AG09319 (cell line): ENCODE measurements at regions not wholly inside any gene's neighbourhood (a gene's known extent, or its start where the extent isn't known, plus 50 kb on each side); places are given as distances from the start of the nearest gene placed in this dataset.
"Not testable (repeated sequence)": the region's sequence is repeated elsewhere in the genome, so short reads cannot be mapped to it uniquely, and the experiment has no call there.

ENCODE experiments used
- DNase-seq: peaks from one replicate; pipeline ENCODE4 v3.0.0-alpha.2; 2010; ENCODE audit warnings: low read depth; ENCODE audit errors: extremely low read depth
- TF ChIP-seq, protein P1 (sequence below): IDR thresholded peaks from 2 replicates; pipeline ENCODE4 v1.5.1; 2011; ENCODE audit warnings: low read depth, mild to moderate bottlenecking, inconsistent platforms, low read length, moderate library complexity

DNA sequence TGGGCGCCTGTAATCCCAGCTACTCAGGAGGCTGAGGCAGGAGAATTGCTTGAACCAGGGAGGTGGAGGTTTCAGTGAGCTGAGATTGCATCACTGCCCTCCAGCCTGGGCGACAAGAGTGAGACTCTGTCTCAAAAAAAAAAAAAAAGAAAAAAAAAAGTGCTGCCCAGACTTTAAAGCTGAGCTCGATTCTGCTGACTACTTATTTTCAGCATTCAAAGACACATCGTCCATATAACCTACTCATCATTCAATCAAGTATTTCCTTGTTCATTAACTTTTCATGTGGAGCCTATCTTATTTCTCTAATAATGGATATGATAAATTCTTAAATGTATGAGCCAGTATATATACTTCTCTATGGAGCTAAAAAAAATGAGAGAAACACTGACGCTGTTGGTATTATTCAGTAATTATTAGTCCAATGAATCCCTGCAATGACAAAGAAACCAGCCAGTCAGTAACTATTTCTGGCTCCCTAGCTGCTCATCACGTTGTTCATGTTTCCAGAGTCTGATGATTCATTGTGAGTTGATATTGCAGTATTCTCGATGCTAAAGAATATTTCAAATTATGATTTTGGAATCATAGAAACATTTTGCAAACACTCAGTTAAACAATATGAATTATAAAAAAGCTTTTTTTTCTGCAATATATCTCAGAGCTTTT lies 111.9 kb downstream of the RAP2B start:
- DNase-seq = no peak
- TF ChIP-seq, protein P1, sequence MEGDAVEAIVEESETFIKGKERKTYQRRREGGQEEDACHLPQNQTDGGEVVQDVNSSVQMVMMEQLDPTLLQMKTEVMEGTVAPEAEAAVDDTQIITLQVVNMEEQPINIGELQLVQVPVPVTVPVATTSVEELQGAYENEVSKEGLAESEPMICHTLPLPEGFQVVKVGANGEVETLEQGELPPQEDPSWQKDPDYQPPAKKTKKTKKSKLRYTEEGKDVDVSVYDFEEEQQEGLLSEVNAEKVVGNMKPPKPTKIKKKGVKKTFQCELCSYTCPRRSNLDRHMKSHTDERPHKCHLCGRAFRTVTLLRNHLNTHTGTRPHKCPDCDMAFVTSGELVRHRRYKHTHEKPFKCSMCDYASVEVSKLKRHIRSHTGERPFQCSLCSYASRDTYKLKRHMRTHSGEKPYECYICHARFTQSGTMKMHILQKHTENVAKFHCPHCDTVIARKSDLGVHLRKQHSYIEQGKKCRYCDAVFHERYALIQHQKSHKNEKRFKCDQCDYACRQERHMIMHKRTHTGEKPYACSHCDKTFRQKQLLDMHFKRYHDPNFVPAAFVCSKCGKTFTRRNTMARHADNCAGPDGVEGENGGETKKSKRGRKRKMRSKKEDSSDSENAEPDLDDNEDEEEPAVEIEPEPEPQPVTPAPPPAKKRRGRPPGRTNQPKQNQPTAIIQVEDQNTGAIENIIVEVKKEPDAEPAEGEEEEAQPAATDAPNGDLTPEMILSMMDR = no peak

DNA sequence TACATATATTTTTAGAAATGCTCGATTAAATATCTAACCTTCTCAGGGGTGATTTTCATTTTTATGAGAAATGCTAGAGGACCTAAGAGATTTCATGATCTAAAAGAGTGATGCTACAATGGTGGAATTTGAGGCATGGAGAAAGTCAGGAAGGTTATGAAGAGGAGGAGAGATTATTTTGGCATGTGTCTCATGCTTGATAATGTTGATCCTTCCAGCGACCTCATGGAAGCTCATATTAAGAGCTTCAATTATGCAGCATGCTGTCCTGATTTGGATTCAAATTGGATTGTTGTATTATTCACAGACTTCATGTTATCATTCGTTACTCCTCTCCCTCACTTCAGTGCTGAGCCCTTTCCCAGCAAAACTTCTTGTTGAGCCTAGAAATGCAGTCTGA lies 112.5 kb downstream of the RAP2B start:
- DNase-seq = no peak
- TF ChIP-seq, protein P1 = no peak

DNA sequence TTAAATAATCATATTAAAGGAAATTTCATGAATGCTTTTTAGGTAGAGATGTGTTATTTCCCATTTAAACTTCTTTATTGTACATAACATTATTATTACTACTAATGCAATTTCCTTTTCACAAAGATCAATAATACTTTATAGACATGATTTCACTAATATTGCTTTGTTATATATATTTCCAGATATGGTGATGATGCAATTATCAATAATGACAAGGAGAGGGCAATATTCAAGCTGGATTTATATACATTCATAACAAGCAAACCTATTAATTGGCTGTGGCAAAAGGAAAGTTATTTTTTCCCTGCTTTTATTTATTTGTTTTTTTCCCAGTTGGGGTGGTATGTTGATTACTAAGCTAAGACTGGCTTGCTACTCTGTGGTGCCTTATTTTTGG lies 113.5 kb downstream of the RAP2B start:
- TF ChIP-seq, protein P1 = no peak
- DNase-seq = no peak

DNA sequence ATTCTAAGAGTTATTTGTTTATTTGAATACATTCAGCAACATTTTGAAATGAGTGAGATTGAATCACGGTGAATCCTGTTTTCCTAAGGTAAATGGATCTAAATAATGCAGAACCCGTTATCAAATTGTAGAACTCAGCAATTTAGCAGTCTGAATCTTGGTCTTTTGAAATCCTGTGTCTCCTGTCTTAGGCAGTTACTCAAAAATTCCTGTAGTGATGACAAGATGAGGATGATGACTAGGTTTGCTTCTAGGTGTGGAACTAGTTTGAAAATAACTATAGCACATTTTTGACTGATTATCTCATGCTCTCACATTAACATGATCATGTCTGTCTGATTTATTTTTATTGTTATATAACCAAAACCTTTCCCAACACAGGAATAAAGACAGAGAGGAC lies 115.0 kb downstream of the RAP2B start:
- TF ChIP-seq, protein P1 = no peak
- DNase-seq = no peak

DNA sequence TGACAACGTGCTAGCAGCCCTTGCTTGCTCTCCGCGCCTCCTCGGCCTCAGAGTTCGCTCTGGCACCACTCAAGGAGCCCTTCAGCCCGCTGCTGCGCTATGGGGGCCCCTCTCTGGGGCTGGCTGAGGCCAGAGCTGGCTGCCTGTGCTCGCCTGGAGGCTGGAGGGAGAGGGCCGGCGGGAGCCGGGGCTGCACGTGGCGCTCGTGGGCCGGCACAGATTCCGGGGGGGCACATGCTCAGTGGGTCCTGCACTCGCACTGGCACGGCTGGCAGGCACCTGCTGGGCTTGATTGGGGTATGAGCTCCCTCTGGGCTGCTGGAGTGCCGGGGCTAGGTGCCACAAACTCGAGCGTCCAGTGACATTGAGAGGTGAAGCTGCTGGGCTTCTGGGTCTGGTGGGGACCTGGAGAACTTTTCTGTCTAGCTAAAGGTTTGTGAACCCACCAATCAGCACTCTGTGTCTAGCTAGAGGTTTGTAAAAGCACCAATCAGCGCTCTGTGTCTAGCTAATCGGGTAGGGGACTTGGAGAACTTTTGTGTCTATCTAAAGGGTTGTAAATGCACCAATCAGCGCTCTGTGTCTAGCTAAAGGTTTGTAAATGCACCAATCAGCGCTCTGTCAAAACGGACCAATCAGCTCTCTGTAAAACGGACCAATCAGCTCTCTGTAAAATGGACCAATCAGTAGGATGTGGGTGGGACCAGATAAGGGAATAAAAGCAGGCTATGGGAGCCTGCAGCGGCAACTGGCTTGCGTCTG lies 119.4 kb downstream of the RAP2B start:
- DNase-seq = not testable (repeated sequence)

DNA sequence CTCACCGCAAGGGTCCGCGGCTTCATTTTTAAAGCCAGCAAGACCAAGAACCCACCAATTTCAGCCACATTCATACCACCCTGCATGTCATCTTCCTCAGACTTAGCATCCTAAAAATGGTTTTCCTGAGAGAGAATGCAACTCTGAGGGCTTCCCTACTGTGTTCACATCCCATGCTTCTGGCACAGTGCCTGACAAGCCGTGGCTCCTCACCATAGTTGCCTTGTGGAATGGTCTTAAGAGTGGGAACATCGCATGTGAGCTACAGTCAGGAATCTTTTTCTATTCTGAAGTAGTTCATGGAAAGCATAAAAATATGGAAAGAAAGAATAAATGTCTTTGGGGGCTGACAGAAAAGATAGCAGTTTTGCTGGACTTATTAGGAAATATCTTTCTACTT lies 120.3 kb downstream of the RAP2B start:
- DNase-seq = no peak
- TF ChIP-seq, protein P1 = no peak

DNA sequence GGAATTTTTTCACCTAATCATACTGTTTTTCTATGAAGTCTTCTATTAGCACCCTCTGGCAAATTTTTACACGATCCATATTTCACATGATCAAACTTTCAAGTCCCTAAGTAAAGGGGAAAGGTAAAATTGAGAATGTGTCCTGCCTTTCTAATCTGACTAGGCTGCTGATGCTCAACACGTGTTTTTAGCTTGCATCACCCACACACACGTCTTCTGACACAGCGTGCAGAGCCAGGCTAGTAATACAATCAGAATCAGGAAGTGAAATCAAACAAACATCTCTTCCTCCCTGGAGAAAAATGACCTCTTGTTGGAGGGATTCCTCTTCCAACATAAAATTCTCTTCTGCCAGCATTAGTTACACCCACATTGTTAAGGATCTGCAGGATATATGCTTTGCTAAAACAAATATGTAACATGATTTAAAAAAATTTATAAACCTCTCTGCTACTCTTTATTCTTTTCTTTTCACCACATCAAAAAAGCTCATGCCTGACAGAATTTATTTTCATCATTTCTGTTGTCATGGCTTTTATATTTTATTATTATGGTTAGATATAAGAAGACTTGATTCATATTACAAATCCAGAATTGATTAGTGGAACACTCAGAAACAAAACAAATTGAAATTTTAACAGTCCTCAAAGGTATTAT lies 122.4 kb downstream of the RAP2B start:
- TF ChIP-seq, protein P1 = no peak
- DNase-seq = peak; percentile 80
